ENCODE measurements at regions not wholly inside any gene's neighbourhood (a gene's known extent, or its start where the extent isn't known, plus 50 kb on each side); places are given as distances from the start of the nearest gene placed in this dataset.
"Not testable (repeated sequence)": the region's sequence is repeated elsewhere in the genome, so short reads cannot be mapped to it uniquely, and the experiment has no call there.

DNA sequence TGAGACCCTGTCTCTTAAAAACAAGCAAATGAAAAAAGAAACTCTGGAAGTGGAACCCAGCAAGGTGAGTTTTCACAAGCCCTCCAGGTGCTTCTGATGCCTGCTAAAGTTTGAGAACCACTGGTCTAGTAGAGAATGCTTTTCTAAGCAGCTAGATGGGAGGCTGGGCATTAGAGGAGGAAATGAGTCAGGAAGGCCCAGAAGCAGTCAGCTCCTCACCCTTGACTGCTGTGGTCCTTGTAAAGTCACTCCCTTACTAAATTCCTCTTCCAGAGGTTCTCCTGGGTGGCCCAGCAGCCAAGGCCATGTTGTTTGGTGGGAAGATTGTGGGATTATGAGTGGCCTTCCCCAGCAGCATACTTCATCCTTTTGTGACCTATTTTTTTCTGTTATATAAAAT is 52.0 kb upstream of the FYN start:
- DNase-seq (ENCODE audit: low read depth in 4 of 4, low spot score in 2 of 4), result no peak

DNA sequence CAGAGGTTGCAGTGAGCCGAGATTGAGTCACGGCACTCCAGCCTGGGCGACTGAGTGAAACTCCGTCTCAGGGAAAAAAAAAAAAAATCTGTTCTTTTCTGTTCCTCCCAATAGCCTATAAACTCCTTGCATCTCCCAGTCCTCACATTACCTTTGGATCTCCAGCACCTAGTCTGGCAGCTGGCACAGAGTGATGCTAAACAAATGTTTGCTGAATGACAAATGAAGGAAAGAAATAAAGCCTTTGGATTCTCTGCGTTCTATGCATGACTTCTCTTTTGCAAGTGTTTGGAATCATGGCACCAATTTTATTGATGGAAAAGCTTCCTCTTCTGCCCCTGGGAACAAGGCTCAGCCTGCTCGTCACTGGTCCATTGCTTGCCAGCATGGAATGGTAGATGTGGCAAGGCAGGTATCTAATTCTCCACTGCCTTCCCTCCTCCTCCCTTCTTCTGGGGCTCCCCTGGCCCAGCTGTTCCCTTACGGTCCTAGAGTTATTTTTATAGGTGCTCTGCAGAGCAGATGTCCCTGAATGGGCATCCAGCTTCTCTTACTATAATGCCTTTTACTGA is 53.6 kb upstream of the FYN start:
- DNase-seq (ENCODE audit: low read depth in 4 of 4, low spot score in 2 of 4), result no peak

DNA sequence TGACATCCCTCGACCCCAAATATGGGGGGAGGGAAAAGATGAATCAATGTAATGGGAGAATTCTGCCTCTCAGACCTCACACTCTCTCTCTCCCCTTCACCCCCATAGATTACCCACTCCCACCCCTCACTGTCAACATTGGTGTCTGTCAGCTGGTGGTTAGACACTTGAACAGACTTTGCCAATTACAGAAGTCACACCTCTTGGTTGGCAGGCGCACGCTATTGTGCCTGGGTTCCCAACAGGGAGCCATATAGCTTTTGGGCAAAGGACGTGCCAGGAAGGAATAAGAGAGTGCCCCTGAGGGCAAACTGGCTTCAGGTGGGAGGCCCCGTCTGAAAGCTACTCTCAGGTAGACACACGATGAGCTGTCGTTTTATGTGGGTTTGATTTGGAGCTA is 54.1 kb upstream of the FYN start:
- DNase-seq (ENCODE audit: low read depth in 4 of 4, low spot score in 2 of 4), result no peak

- DNase-seq (ENCODE audit: low read depth in 4 of 4, low spot score in 2 of 4), result no peak
These were observed 54.9 kb upstream of the FYN start for GRCh38 chr6:111928139-111928538.

DNA sequence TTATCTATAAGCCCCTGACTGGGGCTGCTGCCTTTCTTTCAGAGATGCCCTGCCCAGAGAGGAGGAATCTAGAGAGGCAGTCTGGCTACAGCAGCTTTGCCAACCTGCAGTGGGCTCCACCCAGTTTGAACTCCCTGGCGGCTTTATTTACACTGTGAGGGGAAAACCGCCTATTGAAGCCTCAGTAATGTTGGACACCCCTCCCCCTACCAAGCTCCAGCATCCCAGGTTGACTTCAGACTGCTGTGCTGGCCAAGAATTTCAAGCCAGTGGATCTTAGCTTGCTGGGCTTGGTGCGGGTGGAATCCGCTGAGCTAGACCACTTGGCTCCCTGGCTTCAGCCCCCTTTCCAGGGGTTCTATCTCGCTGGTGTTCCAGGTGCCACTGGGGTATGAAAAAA is 61.4 kb upstream of the FYN start:
- not testable (repeated sequence) for DNase-seq (ENCODE audit: low read depth in 4 of 4, low spot score in 2 of 4)

GRCh38 chr6:111936718-111937117 is 63.5 kb upstream of the FYN start:
- no peak for DNase-seq (ENCODE audit: low read depth in 4 of 4, low spot score in 2 of 4)

- no peak for DNase-seq (ENCODE audit: low read depth in 4 of 4, low spot score in 2 of 4)
These were observed 65.5 kb upstream of the FYN start for GRCh38 chr6:111938710-111939109.

DNA sequence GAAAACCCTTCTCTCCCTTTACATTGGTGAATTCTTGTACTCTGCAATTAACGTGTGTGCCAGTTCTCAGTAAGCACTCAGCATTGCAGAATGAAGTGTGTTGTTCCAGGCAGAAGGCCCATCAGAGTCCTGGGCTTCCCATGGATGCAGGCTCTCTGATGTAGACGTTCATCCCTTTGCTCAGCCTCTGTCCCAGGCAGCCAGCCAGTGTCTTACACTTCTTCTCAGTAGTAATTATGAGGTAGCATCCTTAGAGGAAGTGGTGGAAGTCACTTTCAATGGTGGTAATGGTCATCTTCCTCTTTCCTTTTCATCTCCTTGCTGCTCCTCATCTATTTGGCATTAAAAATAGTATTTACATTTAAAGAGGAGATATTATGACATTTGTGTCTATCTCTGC is 66.7 kb upstream of the FYN start:
- no peak for DNase-seq (ENCODE audit: low read depth in 4 of 4, low spot score in 2 of 4)

GRCh38 chr6:111940801-111941200 is 67.5 kb upstream of the FYN start:
- no peak for DNase-seq (ENCODE audit: low read depth in 4 of 4, low spot score in 2 of 4)

DNA sequence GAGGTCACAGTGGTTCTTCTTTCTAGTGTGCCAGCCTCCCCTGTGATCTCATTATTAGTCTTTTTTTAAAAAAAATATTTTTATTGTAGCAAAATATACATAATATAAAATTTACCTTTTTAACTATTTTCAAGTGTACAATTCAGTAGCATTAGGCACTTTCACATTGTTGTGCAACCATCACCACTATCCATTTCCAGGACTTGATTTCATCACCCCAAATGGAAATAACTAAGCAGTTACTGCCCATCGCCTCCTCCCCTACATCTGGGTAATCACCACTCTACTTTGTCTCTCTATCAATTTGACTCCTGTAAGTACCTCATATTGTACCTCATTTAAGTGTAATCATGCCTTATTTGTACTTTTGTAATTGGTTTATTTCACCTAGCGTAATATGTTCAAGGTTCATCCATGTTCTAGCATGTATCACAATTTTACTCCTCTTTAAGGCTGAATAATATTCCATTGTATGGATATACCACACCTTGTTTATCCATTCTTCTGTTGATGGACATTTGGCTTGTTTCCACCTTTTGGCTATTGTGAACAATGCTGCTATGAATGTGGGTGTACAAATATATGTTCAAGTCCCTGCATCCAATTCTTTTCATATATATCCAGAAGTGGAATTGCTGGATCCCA is 68.6 kb upstream of the FYN start:
- DNase-seq (ENCODE audit: low read depth in 4 of 4, low spot score in 2 of 4), result no peak

DNA sequence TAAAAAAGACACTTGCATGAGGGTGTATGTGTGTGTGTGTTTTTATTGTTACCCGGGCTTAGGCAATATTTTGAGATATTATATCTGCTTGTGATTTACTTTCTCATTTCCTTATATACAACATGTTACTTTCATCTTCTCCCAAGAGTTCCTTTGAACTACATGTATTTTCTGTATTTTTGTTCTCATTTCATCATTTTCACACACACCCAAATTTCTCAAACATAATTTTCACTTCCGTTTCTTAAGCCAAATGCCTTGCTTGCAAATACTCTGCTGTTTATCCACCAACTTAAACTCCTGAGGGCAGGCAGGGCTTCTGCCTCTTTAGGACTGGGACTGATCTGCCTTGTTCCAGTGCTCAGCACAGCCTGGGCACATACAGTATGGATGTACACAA is 69.3 kb upstream of the FYN start:
- no peak for DNase-seq (ENCODE audit: low read depth in 4 of 4, low spot score in 2 of 4)

GRCh38 chr6:111943266-111943665 is 70.0 kb upstream of the FYN start:
- no peak for DNase-seq (ENCODE audit: low read depth in 4 of 4, low spot score in 2 of 4)

DNA sequence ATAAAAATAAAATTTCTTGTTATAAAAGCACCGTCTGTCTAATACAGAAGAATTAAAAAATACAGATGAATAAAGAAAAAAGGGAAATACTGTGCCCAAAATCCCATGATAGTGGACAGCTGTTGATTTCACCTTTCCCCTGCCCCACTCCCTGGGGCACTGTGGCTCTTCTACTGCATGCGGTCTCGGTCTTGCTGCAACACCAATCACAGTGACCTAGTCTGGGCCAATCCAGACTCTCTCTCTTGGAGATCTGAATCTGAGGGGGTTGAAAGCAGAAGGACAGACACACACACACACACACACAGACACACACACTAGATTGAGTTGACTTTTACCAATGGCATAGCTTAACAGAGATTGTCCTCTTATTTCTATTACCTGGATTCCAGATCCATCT is 70.5 kb upstream of the FYN start:
- no peak for DNase-seq (ENCODE audit: low read depth in 4 of 4, low spot score in 2 of 4)

GRCh38 chr6:111944541-111944940 is 71.3 kb upstream of the FYN start:
- DNase-seq (ENCODE audit: low read depth in 4 of 4, low spot score in 2 of 4), result no peak

- DNase-seq (ENCODE audit: low read depth in 4 of 4, low spot score in 2 of 4), result no peak
These were observed 76.3 kb upstream of the FYN start for GRCh38 chr6:111949546-111949945.

DNA sequence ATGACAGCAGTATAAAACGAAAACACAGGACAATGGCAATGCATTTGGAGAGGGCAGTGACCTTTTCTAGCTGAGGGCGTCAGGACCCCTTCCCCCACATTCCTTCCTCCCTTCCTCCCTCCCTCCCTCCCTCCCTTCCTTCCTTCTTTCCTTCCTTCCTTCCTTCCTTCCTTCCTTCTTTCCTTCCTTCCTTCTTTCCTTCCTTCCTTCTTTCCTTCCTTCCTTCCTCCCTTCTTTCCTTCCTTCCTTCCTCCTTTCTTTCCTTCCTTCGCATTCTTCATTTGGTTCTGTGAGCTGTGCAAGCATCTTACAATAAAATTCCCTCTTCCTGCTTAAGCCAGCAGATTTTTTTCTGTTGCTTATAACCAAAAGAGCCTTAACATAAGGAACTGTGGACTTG is 76.7 kb upstream of the FYN start:
- DNase-seq (ENCODE audit: low read depth in 4 of 4, low spot score in 2 of 4), result not testable (repeated sequence)

DNA sequence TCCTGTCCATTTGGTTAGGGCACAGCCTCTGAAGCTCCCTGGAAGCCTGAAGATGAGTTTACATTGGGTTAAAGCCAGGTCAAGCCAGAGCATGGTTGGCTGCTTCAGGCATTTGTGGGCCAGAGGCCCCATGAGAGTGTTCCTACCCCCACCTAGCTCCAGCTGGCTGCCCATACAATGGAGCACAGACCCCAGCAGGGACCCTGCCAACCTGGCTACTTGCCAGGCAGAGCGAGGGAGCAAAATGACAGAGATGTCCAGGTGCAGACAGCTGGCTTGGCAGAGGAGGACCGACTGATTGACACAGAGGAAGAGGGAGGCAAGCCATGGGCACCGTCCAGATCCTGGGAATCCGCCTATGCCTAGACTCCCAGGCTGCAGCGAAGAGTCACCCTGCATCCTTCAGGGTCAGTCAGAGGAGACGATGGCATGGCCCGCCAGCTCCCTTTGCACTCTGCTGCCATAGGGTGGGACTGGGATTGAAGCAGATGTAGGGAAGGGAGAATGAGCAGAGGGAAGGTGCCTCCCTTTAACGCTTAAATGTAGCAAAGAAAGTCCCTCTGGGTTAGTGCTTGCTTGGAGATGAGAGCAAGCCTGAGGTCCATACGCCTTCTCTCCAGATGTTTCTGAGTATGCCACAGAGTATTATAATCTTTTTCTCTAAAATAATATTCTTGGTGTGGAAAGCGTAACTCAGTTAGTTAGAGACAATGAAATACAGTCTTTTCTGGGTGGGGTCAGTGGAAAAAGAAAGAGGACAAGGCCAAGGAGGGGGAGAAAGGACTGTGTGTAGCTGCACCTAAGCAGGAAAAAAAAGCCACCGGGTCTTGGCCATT is 77.6 kb upstream of the FYN start:
- peak in 3 of 4 donors; percentile 51 to 74 (median 62) for DNase-seq (ENCODE audit: low read depth in 4 of 4, low spot score in 2 of 4)

GRCh38 chr6:111951497-111952085 is 78.3 kb upstream of the FYN start:
- DNase-seq (ENCODE audit: low read depth in 4 of 4, low spot score in 2 of 4), result no peak

DNA sequence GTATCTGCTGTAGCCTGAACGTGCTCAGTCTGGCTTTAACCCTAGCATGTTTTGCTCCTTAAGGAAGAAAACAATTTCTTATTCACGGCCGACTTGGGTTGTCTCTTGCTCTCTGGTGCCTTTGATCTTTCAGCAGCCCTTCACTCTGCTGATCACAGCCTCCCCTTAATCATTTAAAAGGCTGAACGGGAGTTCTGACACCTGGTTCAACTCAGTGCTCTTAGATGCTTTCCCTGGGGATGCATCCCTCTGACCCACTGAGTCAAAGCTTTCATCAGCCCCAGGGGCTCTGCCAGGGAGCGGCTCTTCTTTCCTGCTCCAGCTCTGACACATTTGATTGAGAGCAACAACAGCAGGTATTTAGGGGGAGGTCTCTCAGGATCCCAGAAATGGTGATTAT is 79.0 kb upstream of the FYN start:
- DNase-seq (ENCODE audit: low read depth in 4 of 4, low spot score in 2 of 4), result no peak

- no peak for DNase-seq (ENCODE audit: low read depth in 4 of 4, low spot score in 2 of 4)
These were observed 79.7 kb upstream of the FYN start for GRCh38 chr6:111952821-111953540.

DNA sequence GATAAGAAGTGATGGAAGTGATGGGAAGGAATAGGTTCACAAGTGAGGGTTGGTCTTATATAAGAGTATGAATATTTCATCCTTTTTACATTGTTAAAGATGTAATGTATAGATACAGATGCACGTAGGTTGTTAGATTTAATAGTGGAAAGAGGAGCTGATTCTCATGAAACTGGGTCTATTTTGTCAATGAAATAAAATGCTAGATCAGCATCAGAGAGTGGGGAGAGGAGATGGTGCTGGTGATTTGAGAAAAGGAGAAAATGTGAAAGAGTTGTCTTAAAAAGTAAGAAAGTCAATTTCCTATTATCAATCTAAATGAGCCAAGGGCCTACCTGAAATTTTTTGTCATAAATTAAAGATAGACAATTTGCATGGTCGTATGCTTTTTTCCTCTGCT is 82.8 kb upstream of the FYN start:
- no peak for DNase-seq (ENCODE audit: low read depth in 4 of 4, low spot score in 2 of 4)
